ENCODE measurements at regions not wholly inside any gene's neighbourhood (a gene's known extent, or its start where the extent isn't known, plus 50 kb on each side); places are given as distances from the start of the nearest gene placed in this dataset.

DNA sequence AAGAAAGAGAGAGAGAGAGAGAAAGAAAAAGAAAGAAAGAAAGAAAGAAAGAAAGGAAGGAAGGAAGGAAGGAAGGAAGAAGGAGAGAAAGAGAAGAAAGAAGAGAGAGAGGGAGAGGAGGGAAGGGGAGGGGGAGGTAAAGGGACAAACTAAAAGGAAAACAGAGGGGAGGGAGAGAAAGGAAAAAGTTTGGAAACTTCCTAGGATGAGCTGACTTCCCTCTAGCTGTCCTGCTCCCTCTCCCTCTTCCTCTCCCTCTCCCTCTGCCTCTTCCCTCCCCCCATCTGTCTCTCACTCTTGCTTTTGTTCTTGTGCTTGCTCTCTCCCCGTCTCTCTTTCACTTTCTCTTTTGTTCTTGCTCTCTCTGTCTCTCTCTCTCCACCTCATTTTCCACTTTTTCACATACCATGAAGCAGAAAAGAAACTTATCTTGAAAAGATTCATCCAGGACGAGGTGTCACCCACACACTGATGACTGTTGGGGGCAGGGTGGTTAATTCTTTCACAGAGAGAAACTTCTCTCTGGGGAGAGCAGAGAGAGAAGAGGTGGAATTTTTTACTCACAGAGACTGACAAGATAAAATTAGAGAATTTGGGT lies 56.4 kb upstream of the DUSP22 start:
- Histone ChIP-seq H3K79me2 (ENCODE audit: low read depth) (no peaks in the 10 kb centered on the region), H3K27ac (no peak overlapping the region), H3K9me2 (ENCODE audit: insufficient read depth) (no peaks in the 10 kb centered on the region), H3K4me2 (peak overlapping the region; percentile 47), H4K20me1 (ENCODE audit: insufficient read depth) (no peaks in the 10 kb centered on the region), H3K4me3 (no peak overlapping the region), H2AFZ (no peak overlapping the region), H3K9me3 (ENCODE audit: insufficient read depth, low read depth) (no peaks in the 10 kb centered on the region), H3K36me3 (ENCODE audit: low read depth) (no peaks in the 10 kb centered on the region), H3F3A (ENCODE audit: insufficient read depth, low read depth) (no peaks in the 10 kb centered on the region), H3K4me1 (replicated peaks; ENCODE audit: insufficient read depth) (no peaks in the 10 kb centered on the region), H3K27me3 (ENCODE audit: insufficient read depth, low read depth) (peaks cover 11% of the 10 kb centered on the region; the same call in 1 of the 2 replicates)
- BruUV-seq (replicated peaks): no TSS peak
- POLR2A ChIA-PET (ENCODE audit: unreplicated experiment): interaction anchor here (0.5 kb wide), 1 partner anchor 156 kb away, joined by 3 read pairs; the partner anchor contains the start of gene IRF4
- DNase-seq: no peak
- intact Hi-C loops (cut with micrococcal nuclease; ENCODE audit: unreplicated experiment): no loop called here
- TF ChIP-seq, protein P1, sequence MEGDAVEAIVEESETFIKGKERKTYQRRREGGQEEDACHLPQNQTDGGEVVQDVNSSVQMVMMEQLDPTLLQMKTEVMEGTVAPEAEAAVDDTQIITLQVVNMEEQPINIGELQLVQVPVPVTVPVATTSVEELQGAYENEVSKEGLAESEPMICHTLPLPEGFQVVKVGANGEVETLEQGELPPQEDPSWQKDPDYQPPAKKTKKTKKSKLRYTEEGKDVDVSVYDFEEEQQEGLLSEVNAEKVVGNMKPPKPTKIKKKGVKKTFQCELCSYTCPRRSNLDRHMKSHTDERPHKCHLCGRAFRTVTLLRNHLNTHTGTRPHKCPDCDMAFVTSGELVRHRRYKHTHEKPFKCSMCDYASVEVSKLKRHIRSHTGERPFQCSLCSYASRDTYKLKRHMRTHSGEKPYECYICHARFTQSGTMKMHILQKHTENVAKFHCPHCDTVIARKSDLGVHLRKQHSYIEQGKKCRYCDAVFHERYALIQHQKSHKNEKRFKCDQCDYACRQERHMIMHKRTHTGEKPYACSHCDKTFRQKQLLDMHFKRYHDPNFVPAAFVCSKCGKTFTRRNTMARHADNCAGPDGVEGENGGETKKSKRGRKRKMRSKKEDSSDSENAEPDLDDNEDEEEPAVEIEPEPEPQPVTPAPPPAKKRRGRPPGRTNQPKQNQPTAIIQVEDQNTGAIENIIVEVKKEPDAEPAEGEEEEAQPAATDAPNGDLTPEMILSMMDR (conservative IDR thresholded peaks at IDR 0.05): no peak
- CTCF ChIA-PET: no interaction called here

DNA sequence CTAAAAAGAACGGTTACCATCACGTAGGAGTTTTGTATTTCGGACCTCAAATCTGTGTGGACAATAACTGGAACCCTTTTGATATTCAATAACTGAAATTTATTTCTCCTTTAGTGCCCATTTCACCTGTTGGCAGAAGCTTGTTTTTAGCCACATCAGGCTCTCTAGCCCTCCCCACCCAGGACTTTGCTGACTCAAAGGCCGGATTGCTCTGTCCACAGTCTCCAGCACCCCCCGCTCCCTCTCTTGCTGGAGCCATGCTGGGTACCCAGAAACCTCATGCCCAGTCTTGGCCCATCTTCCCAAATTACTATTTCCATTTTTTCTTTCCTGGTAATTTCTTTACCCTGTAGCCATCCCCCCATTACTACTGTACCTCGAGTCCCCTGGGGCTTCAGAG lies 55.8 kb upstream of the DUSP22 start:
- ChIA-PET CTCF (no interaction called here), POLR2A (ENCODE audit: unreplicated experiment) (interaction anchor here (0.5 kb wide), 1 partner anchor 155 kb away, joined by 3 read pairs; the partner anchor contains the start of gene IRF4)
- Histone ChIP-seq H3K9me2 (ENCODE audit: insufficient read depth) (no peaks in the 10 kb centered on the region), H4K20me1 (ENCODE audit: insufficient read depth) (no peaks in the 10 kb centered on the region), H2AFZ (no peak overlapping the region), H3K27me3 (ENCODE audit: insufficient read depth, low read depth) (peaks cover 17% of the 10 kb centered on the region), H3K79me2 (ENCODE audit: low read depth) (no peaks in the 10 kb centered on the region), H3K4me3 (no peak overlapping the region), H3K4me1 (replicated peaks; ENCODE audit: insufficient read depth) (no peaks in the 10 kb centered on the region), H3K36me3 (ENCODE audit: low read depth) (no peaks in the 10 kb centered on the region), H3K27ac (no peak overlapping the region), H3K4me2 (no peak overlapping the region), H3F3A (ENCODE audit: insufficient read depth, low read depth) (no peaks in the 10 kb centered on the region), H3K9me3 (ENCODE audit: insufficient read depth, low read depth) (no peaks in the 10 kb centered on the region)
- TF ChIP-seq, protein P1 (conservative IDR thresholded peaks at IDR 0.05): no peak
- TF ChIP-seq EZH2 (IDR thresholded peaks at IDR 0.05; ENCODE audit: low read depth): no peak
- no peak for DNase-seq
- BruUV-seq (replicated peaks): no TSS peak
- intact Hi-C loops (cut with micrococcal nuclease; ENCODE audit: unreplicated experiment): no loop called here

DNA sequence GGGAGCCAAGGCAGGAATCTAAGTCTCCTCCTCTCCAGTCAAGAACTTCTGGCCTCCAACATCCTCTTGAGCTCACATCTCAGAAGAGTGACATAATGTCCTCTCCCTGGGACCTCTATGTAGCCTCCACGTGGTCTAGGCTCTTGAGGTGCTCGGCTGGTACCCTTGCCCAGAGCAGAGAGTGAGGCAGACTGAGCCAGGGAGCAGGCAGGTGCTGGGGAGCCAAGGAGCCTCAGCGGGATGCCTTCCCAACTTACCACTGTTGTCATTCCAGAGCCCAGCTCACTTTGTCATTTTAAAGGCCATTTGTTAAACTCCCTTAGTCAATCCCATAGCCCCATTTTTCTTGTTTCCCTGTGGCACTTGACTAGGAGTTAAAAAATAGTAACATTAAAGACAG lies 52.1 kb upstream of the DUSP22 start:
- ChIA-PET CTCF (no interaction called here), POLR2A (ENCODE audit: unreplicated experiment) (no interaction called here)
- Histone ChIP-seq H3K79me2 (ENCODE audit: low read depth) (no peaks in the 10 kb centered on the region), H3K9me2 (ENCODE audit: insufficient read depth) (no peaks in the 10 kb centered on the region), H3K4me2 (no peak overlapping the region), H3K4me3 (no peak overlapping the region), H3K27ac (no peak overlapping the region), H3K36me3 (ENCODE audit: low read depth) (no peaks in the 10 kb centered on the region), H4K20me1 (ENCODE audit: insufficient read depth) (no peaks in the 10 kb centered on the region), H2AFZ (no peak overlapping the region), H3K4me1 (replicated peaks; ENCODE audit: insufficient read depth) (no peaks in the 10 kb centered on the region), H3F3A (ENCODE audit: insufficient read depth, low read depth) (no peaks in the 10 kb centered on the region), H3K27me3 (ENCODE audit: insufficient read depth, low read depth) (peaks cover 19% of the 10 kb centered on the region), H3K9me3 (ENCODE audit: insufficient read depth, low read depth) (no peaks in the 10 kb centered on the region)
- BruUV-seq (replicated peaks): no TSS peak
- no peak for DNase-seq
- TF ChIP-seq EZH2 (IDR thresholded peaks at IDR 0.05; ENCODE audit: low read depth): no peak
- TF ChIP-seq, protein P1 (conservative IDR thresholded peaks at IDR 0.05): no peak
- intact Hi-C loops (cut with micrococcal nuclease; ENCODE audit: unreplicated experiment): no loop called here

Data from PC-9 (cell line).